SK-N-SH (cell line): ENCODE measurements at regions not wholly inside any gene's neighbourhood (a gene's known extent, or its start where the extent isn't known, plus 50 kb on each side); places are given as distances from the start of the nearest gene placed in this dataset.

ENCODE experiments used
- CTCF ChIA-PET: fragments of 300-600, 350-600 bp; formaldehyde crosslinking; extraction: SDS; loops from one replicate; lab custom pipeline; 2021; lab: Yijun Ruan, JAX
- POLR2A ChIA-PET: fragments of 350-600 bp; sonication (Branson Sonifier 250); formaldehyde crosslinking; extraction: SDS; loops from one replicate; lab custom pipeline; 2020; ENCODE audit warnings: antibody characterized with exemption, inconsistent platforms; lab: Yijun Ruan, JAX
- DNase-seq: peaks from one replicate; pipeline ENCODE4 v3.0.0; 2012
- H2AFZ ChIP-seq: fragments of 200-600 bp; sonication (generic); 2 replicates; pipeline ENCODE4 v1.8.1; 2016; ENCODE audit warnings: antibody characterized with exemption, mild to moderate bottlenecking, low read depth
- H3F3A ChIP-seq: fragments of 200-600 bp; sonication (generic); replicated peaks from 2 replicates; pipeline ENCODE3; 2016; ENCODE audit warnings: antibody characterized with exemption, mild to moderate bottlenecking; ENCODE audit not compliant: insufficient read depth
- H3K27ac ChIP-seq, 2 experiments: fragments of 200-500 bp in 1 of 2; fragments of 200-600 bp in 1 of 2; sonication (Bioruptor generic) in 1 of 2; sonication (generic), shearing (Covaris generic) in 1 of 2; 2 replicates each; pipeline versions ENCODE4 v1.5.1 to v1.6.1; 2014 to 2016; ENCODE audit warnings: low read depth in 2 of 2, inconsistent platforms in 1 of 2, low read length in 1 of 2, mild to moderate bottlenecking in 1 of 2, mixed read lengths in 1 of 2
- H3K27me3 ChIP-seq: fragments of 200-600 bp; sonication (generic), shearing (Covaris generic); 2 replicates; pipeline ENCODE4 v1.6.1; 2016; ENCODE audit warnings: mixed run types; ENCODE audit not compliant: insufficient read depth
- H3K36me3 ChIP-seq, 2 experiments: fragments of 200-500 bp in 1 of 2; fragments of 200-600 bp in 1 of 2; sonication (Bioruptor generic) in 1 of 2; sonication (generic) in 1 of 2; replicated peaks in 1 of 2; 2 replicates each; pipeline versions ENCODE3 to v1.5.1; 2014 to 2016; ENCODE audit warnings: low read length in 1 of 2, mild to moderate bottlenecking in 1 of 2; ENCODE audit not compliant: insufficient read depth in 2 of 2, control insufficient read depth in 1 of 2
- H3K4me1 ChIP-seq, 2 experiments: fragments of 200-500 bp in 1 of 2; fragments of 200-600 bp in 1 of 2; sonication (Bioruptor generic) in 1 of 2; sonication (generic), shearing (Covaris generic) in 1 of 2; 2 replicates each; pipeline versions ENCODE4 v1.5.1 to v1.6.1; 2014 to 2016; ENCODE audit warnings: low read depth in 1 of 2, low read length in 1 of 2, mixed run types in 1 of 2; ENCODE audit not compliant: insufficient read depth in 2 of 2, control insufficient read depth in 1 of 2
- H3K4me2 ChIP-seq: fragments of 200-600 bp; sonication (generic), shearing (Covaris generic); 2 replicates; pipeline ENCODE4 v1.6.1; 2017; ENCODE audit warnings: mixed run types
- H3K4me3 ChIP-seq, 2 experiments: fragments of 200-500 bp in 1 of 2; fragments of 200-600 bp in 1 of 2; sonication (Bioruptor generic) in 1 of 2; sonication (generic), shearing (Covaris generic) in 1 of 2; 2 replicates each; pipeline versions ENCODE4 v1.5.1 to v1.8.1; 2014 to 2016; ENCODE audit warnings: low read depth in 2 of 2, inconsistent platforms in 1 of 2, low read length in 1 of 2, mild to moderate bottlenecking in 1 of 2, mixed read lengths in 1 of 2, moderate library complexity in 1 of 2
- H3K79me2 ChIP-seq: fragments of 200-600 bp; sonication (generic); 2 replicates; pipeline ENCODE4 v1.8.1; 2017; ENCODE audit warnings: mild to moderate bottlenecking; ENCODE audit not compliant: insufficient read depth
- H3K9ac ChIP-seq: fragments of 200-600 bp; sonication (generic); 2 replicates; pipeline ENCODE4 v1.6.1; 2017; ENCODE audit warnings: mixed run types
- H3K9me2 ChIP-seq: fragments of 200-600 bp; sonication (generic); 2 replicates; pipeline ENCODE4 v1.6.1; 2017; ENCODE audit warnings: mixed run types
- H3K9me3 ChIP-seq: fragments of 200-600 bp; sonication (generic); 2 replicates; pipeline ENCODE4 v1.6.1; 2017; ENCODE audit warnings: mixed run types, mild to moderate bottlenecking, moderate library complexity
- H4K20me1 ChIP-seq: fragments of 200-600 bp; sonication (generic); 2 replicates; pipeline ENCODE4 v1.6.1; 2017; ENCODE audit warnings: mild to moderate bottlenecking, mixed run types; ENCODE audit not compliant: insufficient read depth
- EZH2phosphoT487 ChIP-seq: fragments of 200-600 bp; sonication (generic); IDR thresholded peaks from 2 replicates; pipeline ENCODE4 v1.6.1; 2017; ENCODE audit warnings: low read depth, mixed run types, mild to moderate bottlenecking, antibody characterized with exemption, moderate library complexity, borderline replicate concordance
- FOSL2 ChIP-seq: IDR thresholded peaks from 2 replicates; pipeline ENCODE4 v1.4.0; 2012; ENCODE audit warnings: low read depth, mild to moderate bottlenecking, moderate library complexity, borderline replicate concordance
- FOXJ3 ChIP-seq: sonication (generic); formaldehyde crosslinking; IDR thresholded peaks from 2 replicates; pipeline ENCODE4 v1.5.1; 2020; ENCODE audit warnings: mild to moderate bottlenecking, missing genetic modification reagents
- GATA2 ChIP-seq: sonication (generic); formaldehyde crosslinking; IDR thresholded peaks from 2 replicates; pipeline ENCODE4 v1.5.0; 2020; ENCODE audit warnings: mild to moderate bottlenecking, missing genetic modification reagents
- IRF3 ChIP-seq: fragments of 150-350 bp; IDR thresholded peaks from 2 replicates; pipeline ENCODE4 v1.6.1; 2016; ENCODE audit warnings: mild to moderate bottlenecking, low read depth, low read length
- JUND ChIP-seq: IDR thresholded peaks from 2 replicates; pipeline ENCODE4 v1.4.0; 2012
- MXI1 ChIP-seq: IDR thresholded peaks from 2 replicates; pipeline ENCODE4 v1.6.1; 2012; ENCODE audit warnings: mild to moderate bottlenecking, low read depth, low read length, improper control_type of control experiment
- NRF1 ChIP-seq: IDR thresholded peaks from 2 replicates; pipeline ENCODE4 v1.6.1; 2012; ENCODE audit warnings: low read depth, mild to moderate bottlenecking, low read length
- RAD21 ChIP-seq: IDR thresholded peaks from 2 replicates; pipeline ENCODE4 v1.6.1; 2012; ENCODE audit warnings: mild to moderate bottlenecking, low read length
- RCOR1 ChIP-seq: fragments of 150-350 bp; IDR thresholded peaks from 2 replicates; pipeline ENCODE4 v1.6.1; 2017; ENCODE audit warnings: antibody characterized with exemption, low read length
- SIN3A ChIP-seq: IDR thresholded peaks from 2 replicates; pipeline ENCODE4 v1.6.1; 2012; ENCODE audit warnings: low read depth, mild to moderate bottlenecking, low read length, moderate library complexity, borderline replicate concordance
- SMC3 ChIP-seq: IDR thresholded peaks from 2 replicates; pipeline ENCODE4 v1.6.1; 2012; ENCODE audit warnings: low read depth, low read length, improper control_type of control experiment
- TAF1 ChIP-seq: IDR thresholded peaks from 2 replicates; pipeline ENCODE4 v1.6.1; 2012; ENCODE audit warnings: low read depth, mild to moderate bottlenecking, low read length, moderate library complexity, borderline replicate concordance
- YY1 ChIP-seq: IDR thresholded peaks from 2 replicates; pipeline ENCODE4 v1.4.0; 2012; ENCODE audit warnings: low read depth, mild to moderate bottlenecking
- WGBS: methylation state at CpG from one replicate; pipeline ENCODE4 v1.1.6; 2017; ENCODE audit warnings: low lambda C conversion rate; 5-methylcytosine and 5-hydroxymethylcytosine counted together
- TF ChIP-seq, protein P1 (sequence below): fragments of 200-600 bp; sonication (generic); IDR thresholded peaks from 2 replicates; pipeline ENCODE4 v1.6.1; 2017; ENCODE audit warnings: antibody characterized with exemption, mild to moderate bottlenecking, moderate library complexity
- TF ChIP-seq, protein P2 (sequence below): IDR thresholded peaks from 2 replicates; pipeline ENCODE4 v1.4.0; 2012; ENCODE audit warnings: low read depth
- TF ChIP-seq, protein P3 (sequence below): fragments of 150-350 bp; IDR thresholded peaks from 2 replicates; pipeline ENCODE4 v1.6.1; 2017; ENCODE audit warnings: antibody characterized with exemption, low read length, low read depth, borderline replicate concordance
- TF ChIP-seq, protein P4 (sequence below): IDR thresholded peaks from 2 replicates; pipeline ENCODE4 v1.6.1; 2012; ENCODE audit warnings: mild to moderate bottlenecking, low read depth, low read length, moderate library complexity

GRCh38 chr5:155394727-155395126 lies 381.2 kb downstream of the KIF4B start:
- Histone ChIP-seq H3K36me3 (no peaks in the 10 kb centered on the region), H3F3A (no peaks in the 10 kb centered on the region), H3K4me2 (no peak overlapping the region), H2AFZ (no peak overlapping the region), H3K4me3 (no peak overlapping the region), H3K4me1 (no peaks in the 10 kb centered on the region), H3K27ac (no peak overlapping the region), H3K27me3 (no peaks in the 10 kb centered on the region), H3K9ac (no peak overlapping the region), H3K9me2 (no peaks in the 10 kb centered on the region), H3K79me2 (no peaks in the 10 kb centered on the region), H3K9me3 (no peaks in the 10 kb centered on the region), H4K20me1 (no peaks in the 10 kb centered on the region)
- no peak for DNase-seq
- TF ChIP-seq, protein P1, sequence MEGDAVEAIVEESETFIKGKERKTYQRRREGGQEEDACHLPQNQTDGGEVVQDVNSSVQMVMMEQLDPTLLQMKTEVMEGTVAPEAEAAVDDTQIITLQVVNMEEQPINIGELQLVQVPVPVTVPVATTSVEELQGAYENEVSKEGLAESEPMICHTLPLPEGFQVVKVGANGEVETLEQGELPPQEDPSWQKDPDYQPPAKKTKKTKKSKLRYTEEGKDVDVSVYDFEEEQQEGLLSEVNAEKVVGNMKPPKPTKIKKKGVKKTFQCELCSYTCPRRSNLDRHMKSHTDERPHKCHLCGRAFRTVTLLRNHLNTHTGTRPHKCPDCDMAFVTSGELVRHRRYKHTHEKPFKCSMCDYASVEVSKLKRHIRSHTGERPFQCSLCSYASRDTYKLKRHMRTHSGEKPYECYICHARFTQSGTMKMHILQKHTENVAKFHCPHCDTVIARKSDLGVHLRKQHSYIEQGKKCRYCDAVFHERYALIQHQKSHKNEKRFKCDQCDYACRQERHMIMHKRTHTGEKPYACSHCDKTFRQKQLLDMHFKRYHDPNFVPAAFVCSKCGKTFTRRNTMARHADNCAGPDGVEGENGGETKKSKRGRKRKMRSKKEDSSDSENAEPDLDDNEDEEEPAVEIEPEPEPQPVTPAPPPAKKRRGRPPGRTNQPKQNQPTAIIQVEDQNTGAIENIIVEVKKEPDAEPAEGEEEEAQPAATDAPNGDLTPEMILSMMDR: no peak
- no peak for TF ChIP-seq SIN3A
- TF ChIP-seq FOXJ3 (CRISPR knock-in tag): no peak
- TF ChIP-seq GATA2 (CRISPR knock-in tag): no peak
- TF ChIP-seq, protein P2, sequence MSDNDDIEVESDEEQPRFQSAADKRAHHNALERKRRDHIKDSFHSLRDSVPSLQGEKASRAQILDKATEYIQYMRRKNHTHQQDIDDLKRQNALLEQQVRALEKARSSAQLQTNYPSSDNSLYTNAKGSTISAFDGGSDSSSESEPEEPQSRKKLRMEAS: no peak
- no peak for TF ChIP-seq MXI1
- no peak for TF ChIP-seq JUND
- no peak for TF ChIP-seq SMC3
- TF ChIP-seq, protein P3, sequence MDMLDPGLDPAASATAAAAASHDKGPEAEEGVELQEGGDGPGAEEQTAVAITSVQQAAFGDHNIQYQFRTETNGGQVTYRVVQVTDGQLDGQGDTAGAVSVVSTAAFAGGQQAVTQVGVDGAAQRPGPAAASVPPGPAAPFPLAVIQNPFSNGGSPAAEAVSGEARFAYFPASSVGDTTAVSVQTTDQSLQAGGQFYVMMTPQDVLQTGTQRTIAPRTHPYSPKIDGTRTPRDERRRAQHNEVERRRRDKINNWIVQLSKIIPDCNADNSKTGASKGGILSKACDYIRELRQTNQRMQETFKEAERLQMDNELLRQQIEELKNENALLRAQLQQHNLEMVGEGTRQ: no peak
- POLR2A ChIA-PET: no interaction called here
- CTCF ChIA-PET: no interaction called here

- H3K9ac ChIP-seq: no peak overlapping the region
- H3K36me3 ChIP-seq: no peaks in the 10 kb centered on the region
- ChIA-PET POLR2A (no interaction called here), CTCF (no interaction called here)
- no peaks in the 10 kb centered on the region for H3K27me3 ChIP-seq
- WGBS: 13% methylated on average over 3 of the region's 5 CpGs
- no peaks in the 10 kb centered on the region for H4K20me1 ChIP-seq
- no peaks in the 10 kb centered on the region for H3K79me2 ChIP-seq
- H3F3A ChIP-seq: no peaks in the 10 kb centered on the region
- no peak overlapping the region for H3K4me3 ChIP-seq
- H2AFZ ChIP-seq: no peak overlapping the region
- DNase-seq: no peak
- H3K4me2 ChIP-seq: no peak overlapping the region
- H3K9me2 ChIP-seq: no peaks in the 10 kb centered on the region
- H3K27ac ChIP-seq: no peak overlapping the region
- no peaks in the 10 kb centered on the region for H3K4me1 ChIP-seq
- H3K9me3 ChIP-seq: no peaks in the 10 kb centered on the region
- TF ChIP-seq SMC3 (no peak), EZH2phosphoT487 (no peak), RAD21 (no peak), FOSL2 (no peak), NRF1 (no peak), IRF3 (no peak), TAF1 (no peak), RCOR1 (no peak), YY1 (no peak)
- TF ChIP-seq, protein P4, sequence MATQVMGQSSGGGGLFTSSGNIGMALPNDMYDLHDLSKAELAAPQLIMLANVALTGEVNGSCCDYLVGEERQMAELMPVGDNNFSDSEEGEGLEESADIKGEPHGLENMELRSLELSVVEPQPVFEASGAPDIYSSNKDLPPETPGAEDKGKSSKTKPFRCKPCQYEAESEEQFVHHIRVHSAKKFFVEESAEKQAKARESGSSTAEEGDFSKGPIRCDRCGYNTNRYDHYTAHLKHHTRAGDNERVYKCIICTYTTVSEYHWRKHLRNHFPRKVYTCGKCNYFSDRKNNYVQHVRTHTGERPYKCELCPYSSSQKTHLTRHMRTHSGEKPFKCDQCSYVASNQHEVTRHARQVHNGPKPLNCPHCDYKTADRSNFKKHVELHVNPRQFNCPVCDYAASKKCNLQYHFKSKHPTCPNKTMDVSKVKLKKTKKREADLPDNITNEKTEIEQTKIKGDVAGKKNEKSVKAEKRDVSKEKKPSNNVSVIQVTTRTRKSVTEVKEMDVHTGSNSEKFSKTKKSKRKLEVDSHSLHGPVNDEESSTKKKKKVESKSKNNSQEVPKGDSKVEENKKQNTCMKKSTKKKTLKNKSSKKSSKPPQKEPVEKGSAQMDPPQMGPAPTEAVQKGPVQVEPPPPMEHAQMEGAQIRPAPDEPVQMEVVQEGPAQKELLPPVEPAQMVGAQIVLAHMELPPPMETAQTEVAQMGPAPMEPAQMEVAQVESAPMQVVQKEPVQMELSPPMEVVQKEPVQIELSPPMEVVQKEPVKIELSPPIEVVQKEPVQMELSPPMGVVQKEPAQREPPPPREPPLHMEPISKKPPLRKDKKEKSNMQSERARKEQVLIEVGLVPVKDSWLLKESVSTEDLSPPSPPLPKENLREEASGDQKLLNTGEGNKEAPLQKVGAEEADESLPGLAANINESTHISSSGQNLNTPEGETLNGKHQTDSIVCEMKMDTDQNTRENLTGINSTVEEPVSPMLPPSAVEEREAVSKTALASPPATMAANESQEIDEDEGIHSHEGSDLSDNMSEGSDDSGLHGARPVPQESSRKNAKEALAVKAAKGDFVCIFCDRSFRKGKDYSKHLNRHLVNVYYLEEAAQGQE: no peak
- TF ChIP-seq, protein P2: no peak
- TF ChIP-seq, protein P3: no peak
Measured at GRCh38 chr5:155402927-155403640, 389.5 kb downstream of the KIF4B start.
